GM13976 (cell line): ENCODE measurements at regions not wholly inside any gene's neighbourhood (a gene's known extent, or its start where the extent isn't known, plus 50 kb on each side); places are given as distances from the start of the nearest gene placed in this dataset.

ENCODE experiments used
- DNase-seq: peaks from one replicate; pipeline ENCODE4 v3.0.0; 2012; ENCODE audit warnings: low spot score
- in situ Hi-C: fragments of 300-500 bp; cut with MboI; formaldehyde crosslinking; loops from one replicate; pipeline ENCODE4 v1.12.0; 2022; ENCODE audit warnings: low sequenced_read_pairs, mixed read lengths, inconsistent platforms; ENCODE audit not compliant: unreplicated experiment
- TF ChIP-seq, protein P1 (sequence below): IDR thresholded peaks from 2 replicates; pipeline ENCODE4 v1.5.1; 2012; ENCODE audit warnings: borderline replicate concordance, mild to moderate bottlenecking; ENCODE audit not compliant: insufficient read depth; ENCODE audit errors: extremely low read depth, missing control alignments, control extremely low read depth

DNA sequence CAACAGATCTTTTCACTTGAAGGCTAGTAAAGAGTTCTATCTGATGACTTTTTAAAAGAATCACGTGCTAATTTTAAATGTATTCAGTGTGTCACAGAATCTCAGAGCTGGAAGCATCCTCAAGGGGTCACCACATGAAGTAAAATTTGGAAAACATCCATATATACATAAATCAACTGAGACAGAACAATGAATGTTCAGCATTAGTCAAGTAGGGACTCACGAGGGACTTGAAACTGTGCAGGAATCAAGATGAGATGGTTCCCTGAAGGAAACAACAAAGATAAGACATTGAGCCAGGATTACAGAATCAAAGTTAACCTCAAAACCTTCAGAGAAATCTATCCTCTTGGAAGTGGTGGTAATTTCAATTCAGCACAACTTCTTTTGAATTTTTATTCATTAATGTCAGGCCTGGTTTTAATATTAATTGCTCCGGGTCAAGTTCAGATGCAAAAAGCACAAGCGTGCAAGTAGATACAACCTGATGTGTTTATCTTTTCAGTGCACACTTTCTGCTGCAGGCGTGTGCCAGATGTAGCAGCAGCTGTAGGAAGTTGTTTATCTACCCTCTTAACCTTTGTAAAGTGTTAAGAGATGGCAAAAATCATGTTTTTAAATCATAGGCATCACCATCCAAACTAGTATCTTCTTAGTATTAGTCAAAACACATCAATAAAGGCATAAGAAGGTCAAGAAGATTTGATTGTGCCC is 87.7 kb upstream of the SRD5A3 start:
- TF ChIP-seq, protein P1, sequence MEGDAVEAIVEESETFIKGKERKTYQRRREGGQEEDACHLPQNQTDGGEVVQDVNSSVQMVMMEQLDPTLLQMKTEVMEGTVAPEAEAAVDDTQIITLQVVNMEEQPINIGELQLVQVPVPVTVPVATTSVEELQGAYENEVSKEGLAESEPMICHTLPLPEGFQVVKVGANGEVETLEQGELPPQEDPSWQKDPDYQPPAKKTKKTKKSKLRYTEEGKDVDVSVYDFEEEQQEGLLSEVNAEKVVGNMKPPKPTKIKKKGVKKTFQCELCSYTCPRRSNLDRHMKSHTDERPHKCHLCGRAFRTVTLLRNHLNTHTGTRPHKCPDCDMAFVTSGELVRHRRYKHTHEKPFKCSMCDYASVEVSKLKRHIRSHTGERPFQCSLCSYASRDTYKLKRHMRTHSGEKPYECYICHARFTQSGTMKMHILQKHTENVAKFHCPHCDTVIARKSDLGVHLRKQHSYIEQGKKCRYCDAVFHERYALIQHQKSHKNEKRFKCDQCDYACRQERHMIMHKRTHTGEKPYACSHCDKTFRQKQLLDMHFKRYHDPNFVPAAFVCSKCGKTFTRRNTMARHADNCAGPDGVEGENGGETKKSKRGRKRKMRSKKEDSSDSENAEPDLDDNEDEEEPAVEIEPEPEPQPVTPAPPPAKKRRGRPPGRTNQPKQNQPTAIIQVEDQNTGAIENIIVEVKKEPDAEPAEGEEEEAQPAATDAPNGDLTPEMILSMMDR, result no peak
- in situ Hi-C loops, result no loop called here
- DNase-seq, result no peak

- in situ Hi-C loops, result no loop called here
Observed at GRCh38 chr4:55259294-55259693, 86.7 kb upstream of the SRD5A3 start.

GRCh38 chr4:55269470-55269869 is 76.6 kb upstream of the SRD5A3 start:
- TF ChIP-seq, protein P1, result no peak

More at GRCh38 chr4:55259294-55259693, 86.7 kb upstream of the SRD5A3 start:
- no peak for DNase-seq
- TF ChIP-seq, protein P1, result no peak

DNA sequence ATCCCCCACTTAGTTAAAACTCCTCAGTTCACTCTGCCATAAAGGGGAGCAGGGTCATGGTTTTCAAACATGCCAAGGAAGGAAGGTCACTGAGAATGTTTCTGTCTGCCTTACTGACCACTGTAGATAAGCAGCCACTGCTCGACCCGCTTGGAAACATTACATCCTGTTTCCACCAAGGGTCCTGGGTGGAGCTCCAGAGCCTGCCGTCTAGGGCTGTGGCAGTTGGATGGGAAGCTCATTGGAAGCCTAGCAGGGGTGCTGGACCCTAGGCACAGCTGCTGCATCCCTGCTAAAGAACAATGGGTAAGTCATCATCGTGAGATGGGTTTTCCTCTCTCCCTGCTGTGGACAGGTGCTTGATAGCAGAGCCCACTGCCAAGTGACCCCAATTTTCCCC is 76.0 kb upstream of the SRD5A3 start:
- no peak for DNase-seq
- TF ChIP-seq, protein P1, result no peak
- in situ Hi-C loops, result no loop called here

More at GRCh38 chr4:55269470-55269869, 76.6 kb upstream of the SRD5A3 start:
- no peak for DNase-seq
- in situ Hi-C loops, result no loop called here

- no peak for DNase-seq
- TF ChIP-seq, protein P1, result no peak
- in situ Hi-C loops, result no loop called here
Observed at GRCh38 chr4:55270481-55270880, 75.6 kb upstream of the SRD5A3 start.

GRCh38 chr4:55272102-55272501 is 73.9 kb upstream of the SRD5A3 start:
- DNase-seq, result no peak
- in situ Hi-C loops, result no loop called here
- TF ChIP-seq, protein P1, result no peak
